GM18526 (cell line): ENCODE measurements at regions not wholly inside any gene's neighbourhood (a gene's known extent, or its start where the extent isn't known, plus 50 kb on each side); places are given as distances from the start of the nearest gene placed in this dataset.

Experiments
- POLR2A ChIP-seq: IDR thresholded peaks from 3 replicates; pipeline ENCODE4 v1.6.1; 2011; ENCODE audit not compliant: insufficient read length; ENCODE audit errors: extremely low read depth

DNA sequence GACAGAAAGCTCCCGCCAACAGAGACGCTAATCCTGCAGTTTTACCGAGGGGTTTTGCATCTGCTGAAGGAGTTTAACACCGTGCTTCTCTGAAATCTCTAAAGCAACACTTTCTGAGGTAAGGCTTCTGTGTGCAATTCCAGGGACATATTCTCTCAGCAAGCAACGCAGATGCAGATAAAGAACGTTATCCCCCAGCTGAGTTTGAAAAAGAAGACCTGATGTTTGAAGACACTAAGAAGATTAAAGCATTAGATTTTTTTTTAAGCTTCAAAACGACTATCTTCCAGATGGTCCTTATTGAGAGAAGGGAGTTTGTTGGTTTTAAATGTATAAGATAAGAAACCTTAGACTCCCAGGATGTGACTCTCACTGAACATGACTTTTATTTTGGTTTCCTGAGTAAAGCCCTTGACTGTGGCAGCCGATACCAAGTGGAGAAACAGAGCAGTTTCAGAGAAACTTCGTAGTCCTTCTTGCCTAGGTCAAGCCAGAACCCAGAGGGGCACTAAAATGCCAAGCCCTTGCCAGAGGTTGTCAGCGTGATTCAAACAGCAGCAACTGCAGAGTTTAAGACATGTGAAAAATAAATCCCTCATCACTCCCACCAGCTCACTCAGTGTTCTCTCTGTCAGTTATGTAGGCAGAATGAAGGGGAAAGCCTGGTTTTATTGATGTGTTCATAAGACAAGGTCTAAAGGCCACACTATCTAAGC is 353.3 kb upstream of the CNR1 start:
- TF ChIP-seq POLR2A: no peak

DNA sequence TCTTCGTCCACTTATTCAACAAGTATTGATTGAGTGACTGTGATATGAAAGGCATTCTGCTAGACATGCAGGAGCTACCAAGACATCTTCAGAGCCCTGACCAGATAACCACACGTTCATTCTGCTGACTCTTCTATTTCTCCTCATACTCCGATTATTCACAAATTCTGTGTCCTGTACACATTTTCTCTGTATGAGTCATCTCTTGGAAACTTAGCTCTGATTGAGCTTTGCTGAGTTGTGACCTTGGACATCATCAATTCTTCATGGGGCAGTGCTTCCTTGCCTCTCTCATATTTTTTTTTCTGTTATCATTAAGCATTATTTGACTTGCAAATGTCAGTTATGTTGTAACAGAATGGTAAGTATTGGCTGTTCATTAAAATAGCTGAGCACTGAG is 351.6 kb upstream of the CNR1 start:
- TF ChIP-seq POLR2A: no peak

DNA sequence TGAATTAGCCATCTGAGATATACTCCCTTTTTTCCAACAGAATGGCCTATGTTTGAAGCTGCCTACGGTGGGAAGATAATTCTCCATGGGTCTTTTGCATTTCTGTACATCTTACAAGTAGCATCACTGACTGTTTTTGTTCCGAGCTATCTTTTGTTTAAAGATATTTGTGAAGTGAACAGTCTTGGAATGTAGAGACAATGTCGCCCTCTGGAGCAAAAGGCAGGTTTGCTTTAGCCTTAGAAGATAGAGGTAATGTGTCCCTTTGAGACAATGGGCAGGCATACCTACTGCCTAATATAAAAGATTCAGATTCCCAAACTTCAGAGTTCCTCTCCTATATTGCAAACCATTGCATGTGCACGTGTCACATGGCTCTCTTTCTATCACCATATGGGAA is 347.8 kb upstream of the CNR1 start:
- TF ChIP-seq POLR2A: no peak

DNA sequence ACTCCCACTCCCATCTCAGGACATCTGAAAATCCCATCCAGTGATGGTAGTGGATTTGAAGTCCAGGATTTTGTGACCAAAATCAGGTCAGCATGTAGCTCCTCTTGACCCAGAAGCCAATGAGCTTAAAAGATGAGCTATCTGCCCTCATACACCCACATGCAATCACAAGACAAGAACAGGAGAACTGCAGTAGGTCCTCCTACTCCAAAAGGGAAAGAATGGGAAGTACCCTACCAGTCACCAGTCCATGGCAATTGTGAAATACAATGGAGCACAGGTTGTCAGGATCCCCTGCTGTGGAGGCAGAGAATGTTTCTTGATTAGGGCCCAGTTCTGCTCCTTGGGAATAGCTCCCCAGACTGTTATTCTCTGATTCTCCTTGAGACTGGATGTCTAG is 347.3 kb upstream of the CNR1 start:
- TF ChIP-seq POLR2A: no peak

DNA sequence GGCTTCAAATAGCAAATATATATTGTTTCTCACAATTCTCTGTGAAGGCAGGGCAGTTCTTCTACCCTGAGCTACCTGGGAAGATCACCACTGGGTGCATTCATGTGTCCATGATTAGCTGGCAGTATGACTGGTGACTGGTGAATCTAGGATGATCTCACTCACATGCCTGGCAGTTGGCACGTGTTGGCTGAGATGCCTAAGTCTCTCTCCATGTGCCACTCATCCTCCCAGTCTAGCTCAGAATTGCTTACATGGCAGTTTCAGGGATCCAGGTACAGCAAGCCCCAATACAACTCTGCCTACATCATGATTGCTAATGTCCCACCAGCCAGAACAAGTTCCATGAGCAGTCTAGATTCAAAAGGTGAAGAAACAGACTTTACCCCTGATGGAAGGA is 346.8 kb upstream of the CNR1 start:
- TF ChIP-seq POLR2A: no peak

DNA sequence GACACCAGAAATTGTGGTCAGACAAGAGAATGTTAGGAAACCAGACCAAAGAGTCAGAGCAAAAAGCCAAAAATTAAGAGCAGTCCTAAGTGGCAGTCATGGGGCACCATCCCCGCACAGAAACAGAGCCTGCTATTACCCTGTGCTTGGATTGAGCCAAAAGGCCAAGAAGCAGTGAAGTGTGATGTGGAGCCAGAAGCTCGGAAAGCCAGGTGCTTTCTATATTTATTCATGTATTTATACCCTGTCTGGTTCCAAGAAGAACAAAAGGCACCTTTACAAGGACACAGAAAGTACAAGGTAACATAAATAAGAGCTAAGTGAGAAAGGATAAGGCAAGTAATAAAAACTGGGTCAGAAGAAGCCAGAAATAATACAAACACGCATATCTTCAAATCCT is 336.2 kb upstream of the CNR1 start:
- TF ChIP-seq POLR2A: no peak

DNA sequence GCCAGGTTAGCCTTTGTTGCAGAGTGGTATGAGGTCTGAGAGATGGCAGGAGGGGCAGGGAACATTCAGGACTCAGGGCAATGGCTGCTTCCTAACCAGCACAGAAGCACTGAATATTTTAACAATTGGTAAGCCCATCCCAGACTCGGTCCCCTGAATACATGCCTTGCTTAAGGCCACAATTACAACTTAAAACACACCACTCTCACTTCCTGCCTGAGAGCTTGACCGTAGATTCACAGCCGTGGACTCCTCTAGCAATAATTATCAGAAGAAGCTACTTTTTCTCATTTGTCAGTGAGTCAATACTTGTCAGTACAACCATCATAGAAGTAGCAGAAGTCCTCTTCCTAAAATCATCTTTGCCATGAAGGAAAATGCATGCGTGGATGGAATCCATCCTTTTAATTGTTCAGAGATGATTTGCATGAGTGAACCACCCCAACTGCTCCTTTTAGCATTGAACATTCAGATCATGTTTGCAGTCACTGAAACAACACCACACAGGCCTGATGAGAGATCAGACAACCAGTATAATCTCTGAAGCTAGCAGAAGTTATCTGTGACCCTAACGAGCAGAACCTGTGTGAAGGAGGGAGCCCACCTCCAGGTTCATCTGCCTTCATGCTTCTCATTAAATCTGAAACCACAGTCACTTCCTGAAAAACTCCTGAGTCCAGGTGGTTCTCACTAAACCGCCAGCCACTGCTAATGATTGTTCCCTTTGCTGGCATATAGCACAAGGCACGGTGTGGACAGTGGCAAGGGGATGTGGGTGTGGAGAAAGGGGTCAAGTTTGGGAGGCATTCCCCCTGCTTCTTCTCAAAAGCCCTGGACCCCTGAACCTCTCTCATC is 333.9 kb upstream of the CNR1 start:
- no peak for TF ChIP-seq POLR2A

DNA sequence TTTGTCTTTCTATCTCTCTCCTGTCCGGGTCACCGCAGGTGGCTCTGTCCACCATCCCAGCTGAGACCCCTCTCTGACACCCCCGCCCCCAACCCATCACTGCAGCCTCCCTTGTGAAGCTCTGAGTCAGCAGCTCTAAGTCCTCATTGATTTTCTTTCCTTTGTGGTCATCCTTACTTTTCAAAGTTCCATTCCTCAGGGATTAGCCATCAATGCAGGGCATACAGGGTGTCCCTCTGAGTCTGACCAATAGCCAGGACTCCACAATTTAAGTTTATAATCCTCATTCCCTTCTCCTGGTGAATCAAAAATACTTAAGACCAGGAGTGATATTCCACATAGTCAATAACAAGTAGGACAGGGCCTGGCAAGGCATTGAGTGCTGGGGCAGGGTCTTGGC is 333.3 kb upstream of the CNR1 start:
- TF ChIP-seq POLR2A: no peak

DNA sequence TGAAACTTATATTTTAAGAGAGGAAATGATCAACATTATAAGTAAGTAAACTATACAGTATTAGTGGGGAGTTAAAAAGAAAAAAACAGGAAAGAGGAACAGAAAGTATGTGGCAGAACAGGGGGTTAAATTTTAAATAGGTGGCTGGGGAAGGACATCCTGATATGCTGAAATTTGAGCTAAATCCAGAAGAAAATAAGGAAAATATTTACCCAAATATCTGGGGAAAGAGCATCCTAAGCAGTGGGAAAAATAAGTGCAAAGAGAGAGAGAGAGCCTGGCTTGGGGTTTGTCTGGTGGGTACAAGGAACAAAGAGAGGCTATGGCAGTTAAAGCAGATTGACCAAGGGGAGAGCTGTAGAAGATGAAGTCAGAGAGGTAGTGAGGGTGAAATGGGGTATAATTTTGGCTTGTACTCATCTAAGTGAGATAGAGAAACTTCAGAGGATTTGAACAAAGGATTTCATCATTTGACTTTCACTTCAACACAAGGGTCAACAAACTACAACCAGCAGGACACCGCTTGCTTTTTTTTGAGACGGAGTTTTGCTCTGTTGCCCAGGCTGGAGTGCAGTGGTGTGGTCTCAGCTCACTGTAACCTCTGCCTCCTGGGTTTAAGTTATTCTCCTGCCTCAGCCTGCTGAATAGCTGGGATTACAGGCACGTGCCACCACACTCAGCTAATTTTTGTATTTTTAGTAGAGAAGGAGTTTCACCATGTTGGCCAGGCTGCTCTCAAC is 328.4 kb upstream of the CNR1 start:
- peak; percentile 14 for TF ChIP-seq POLR2A

DNA sequence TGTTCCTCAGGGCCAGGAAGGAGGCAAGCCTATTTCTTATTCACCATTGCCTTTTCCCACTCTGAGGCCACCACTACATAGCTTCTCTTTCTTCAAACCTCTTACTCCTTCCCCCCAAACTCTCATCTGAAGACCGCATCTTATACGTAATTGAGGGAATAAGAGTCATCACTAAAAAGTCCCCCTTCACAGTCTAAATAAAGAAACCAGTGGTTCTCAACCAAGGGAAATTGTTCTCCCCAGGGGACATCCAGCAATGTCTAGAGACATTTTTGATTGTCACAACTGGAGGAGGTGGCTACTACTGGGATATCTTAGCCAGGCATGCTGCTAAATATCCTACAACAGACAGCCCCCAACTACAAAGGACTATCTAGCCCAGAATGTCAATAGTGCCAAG is 327.6 kb upstream of the CNR1 start:
- no peak for TF ChIP-seq POLR2A

DNA sequence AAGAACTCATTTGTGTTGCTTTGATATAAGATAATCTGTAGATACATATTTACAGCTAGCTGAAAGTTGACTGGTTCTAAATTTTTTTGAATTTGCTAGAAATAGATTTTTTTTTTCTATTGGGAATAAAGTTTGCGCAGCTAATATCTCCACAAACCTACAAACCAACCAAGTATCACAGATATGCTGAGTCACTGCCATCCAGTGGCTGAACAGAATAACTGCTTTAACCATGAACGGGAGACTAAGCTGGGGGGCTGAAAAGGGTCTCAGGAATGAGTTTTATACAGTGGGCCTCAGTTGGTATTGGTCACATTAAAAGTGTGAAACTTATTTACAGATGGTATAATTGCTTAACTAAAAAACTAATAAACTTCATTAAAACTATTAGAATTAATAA is 326.7 kb upstream of the CNR1 start:
- TF ChIP-seq POLR2A: no peak

DNA sequence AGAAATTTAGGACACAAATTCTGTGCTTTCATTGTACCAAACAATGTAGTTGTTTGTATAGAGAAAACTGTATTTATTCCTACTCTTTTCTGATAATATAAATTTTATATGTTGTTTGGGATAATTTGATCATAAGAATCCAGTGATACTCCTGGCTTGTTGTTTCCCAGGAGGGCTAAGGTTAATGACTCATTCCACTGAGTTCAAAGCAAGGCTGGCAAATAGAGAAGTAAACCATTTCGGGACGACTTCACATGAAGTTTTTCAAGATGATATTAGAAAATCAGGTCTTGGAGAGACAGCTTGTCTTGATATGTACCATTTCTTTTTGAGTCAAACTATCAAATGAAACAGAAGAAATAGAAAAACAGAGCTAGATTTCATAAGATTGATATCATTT is 326.1 kb upstream of the CNR1 start:
- TF ChIP-seq POLR2A: no peak

DNA sequence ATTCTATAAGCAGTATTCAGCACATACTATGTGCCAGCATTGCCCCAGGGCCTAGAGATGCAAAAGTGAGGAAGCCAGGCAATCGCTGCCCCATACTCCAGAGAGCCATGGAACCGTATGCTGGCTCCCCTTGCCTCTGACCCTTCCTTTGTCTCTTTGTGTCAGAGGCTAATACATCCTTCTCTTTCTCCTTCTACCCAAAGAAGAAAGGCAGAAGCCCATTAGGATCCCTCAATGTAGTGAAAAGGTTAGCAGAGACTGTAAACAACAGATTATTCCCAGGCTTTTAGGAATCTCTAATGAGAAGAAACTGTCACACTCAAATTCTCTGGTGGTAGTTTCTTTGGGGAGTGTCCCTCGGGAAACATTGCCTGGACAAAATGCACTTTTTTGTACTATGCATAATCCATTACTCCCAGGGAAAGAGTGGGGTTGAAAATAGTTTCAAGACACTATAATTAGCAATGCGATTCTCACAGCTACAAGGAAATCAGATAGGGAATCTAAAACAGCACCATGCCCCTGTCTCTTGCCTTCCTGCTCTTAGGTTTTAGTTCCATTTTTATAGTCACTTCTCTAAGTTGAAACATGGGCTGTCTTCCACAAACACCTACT is 325.2 kb upstream of the CNR1 start:
- no peak for TF ChIP-seq POLR2A

DNA sequence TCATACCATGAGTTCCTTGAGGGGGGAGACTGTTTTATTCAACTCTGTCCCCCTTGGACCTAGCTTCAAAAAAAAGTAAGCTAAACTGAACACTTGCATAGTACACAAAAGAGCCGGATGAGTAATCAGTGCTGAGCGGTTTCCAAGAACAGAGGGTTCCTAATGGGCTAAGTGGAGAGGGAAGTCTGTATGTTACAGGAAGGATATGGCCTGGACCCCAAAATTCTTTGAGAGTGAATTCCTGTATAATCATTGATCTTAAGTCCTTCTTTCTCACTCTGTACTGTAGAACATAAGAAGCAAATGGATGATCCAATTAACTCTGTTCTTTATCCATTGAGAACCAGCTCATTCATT is 324.7 kb upstream of the CNR1 start:
- no peak for TF ChIP-seq POLR2A

DNA sequence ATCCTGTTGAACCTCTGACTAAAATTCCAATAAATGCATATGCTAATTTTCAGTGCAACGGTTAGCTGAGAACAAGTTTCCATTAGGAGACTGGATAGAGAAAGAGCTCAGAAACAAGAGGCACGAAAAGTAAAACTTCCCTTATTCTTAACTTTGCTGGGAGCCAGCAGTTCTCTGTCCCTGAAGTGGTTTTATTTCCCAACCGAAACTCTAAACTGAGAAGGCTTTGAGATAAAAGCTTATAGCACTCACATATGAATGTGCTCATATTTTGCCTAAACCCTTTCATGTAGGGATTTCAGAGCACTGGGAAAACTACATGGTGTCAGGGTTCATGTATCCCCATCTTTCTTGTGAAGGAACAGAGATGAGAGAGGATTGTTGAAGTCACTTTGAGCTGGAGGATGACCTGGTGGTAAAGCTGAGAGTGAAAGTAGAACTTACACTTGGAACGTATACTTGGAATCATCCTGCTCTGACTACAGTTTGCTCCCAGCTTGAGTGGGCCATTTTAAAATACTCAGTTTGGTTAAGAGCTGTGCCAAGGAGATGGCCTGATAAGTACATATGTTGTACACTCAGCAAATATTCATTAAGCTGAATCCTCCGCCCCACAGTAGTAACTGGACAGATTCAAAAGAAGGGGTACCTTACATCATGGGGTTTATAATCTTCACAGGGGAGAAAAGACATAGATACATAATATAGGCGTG is 324.2 kb upstream of the CNR1 start:
- TF ChIP-seq POLR2A: no peak

DNA sequence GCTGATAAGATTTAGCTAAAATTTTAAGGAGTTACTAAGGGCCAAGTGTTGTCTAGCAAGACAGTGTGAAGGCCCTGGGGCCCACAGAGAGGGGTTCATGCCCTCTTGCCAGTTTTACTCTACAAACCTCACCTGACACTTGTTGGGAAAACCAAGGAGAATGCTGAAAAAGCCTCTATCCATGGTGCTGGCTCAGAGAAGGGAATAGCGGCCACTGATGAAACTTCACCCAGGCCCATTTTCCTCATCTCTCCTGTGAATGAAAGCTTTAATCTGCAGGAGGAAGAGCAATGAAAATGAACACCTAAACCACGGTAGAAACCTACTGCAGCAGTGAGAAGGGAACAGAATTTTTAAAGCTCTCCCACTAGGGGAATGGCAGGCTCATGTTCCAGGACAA is 317.3 kb upstream of the CNR1 start:
- TF ChIP-seq POLR2A: no peak

DNA sequence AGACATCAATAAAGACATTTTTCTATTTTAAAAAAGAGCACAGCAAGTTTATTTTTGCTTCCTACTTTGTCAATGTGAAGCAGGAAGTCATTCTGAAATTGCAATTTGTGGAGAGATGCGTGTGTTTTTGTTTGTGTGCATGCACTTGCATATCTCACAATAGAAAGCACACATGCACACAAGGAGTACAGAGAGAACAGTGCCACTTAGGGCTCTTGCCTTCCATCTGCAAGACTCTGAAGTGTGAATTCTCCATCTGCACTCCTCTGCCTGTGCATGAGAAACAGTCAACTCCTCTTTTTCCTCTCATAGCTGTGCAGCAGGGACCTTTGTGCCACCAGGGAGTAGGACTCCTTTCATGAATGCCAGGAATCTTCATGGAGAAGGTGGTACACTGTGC is 316.3 kb upstream of the CNR1 start:
- TF ChIP-seq POLR2A: no peak
